ENCODE measurements at regions not wholly inside any gene's neighbourhood (a gene's known extent, or its start where the extent isn't known, plus 50 kb on each side); places are given as distances from the start of the nearest gene placed in this dataset.

- H3K9me3 ChIP-seq (ENCODE audit: low read depth): no peaks in the 10 kb centered on the region
- H3K4me2 ChIP-seq: no peak overlapping the region
- H3K79me2 ChIP-seq (ENCODE audit: low read depth): no peaks in the 10 kb centered on the region
- H3K4me1 ChIP-seq: no peaks in the 10 kb centered on the region
- Mint-ChIP-seq H3K36me3 (no peaks in the 10 kb centered on the region), H3K27ac (peak overlapping the region; percentile 44), H3K4me1 (no peaks in the 10 kb centered on the region), H3K9me3 (no peaks in the 10 kb centered on the region), H3K27me3 (ENCODE audit: insufficient read depth, low read depth) (peaks cover 10% of the 10 kb centered on the region), H3K4me3 (no peak overlapping the region)
- TF ChIP-seq EZH2phosphoT487 (IDR thresholded peaks at IDR 0.05): no peak
- TF ChIP-seq, protein P1, sequence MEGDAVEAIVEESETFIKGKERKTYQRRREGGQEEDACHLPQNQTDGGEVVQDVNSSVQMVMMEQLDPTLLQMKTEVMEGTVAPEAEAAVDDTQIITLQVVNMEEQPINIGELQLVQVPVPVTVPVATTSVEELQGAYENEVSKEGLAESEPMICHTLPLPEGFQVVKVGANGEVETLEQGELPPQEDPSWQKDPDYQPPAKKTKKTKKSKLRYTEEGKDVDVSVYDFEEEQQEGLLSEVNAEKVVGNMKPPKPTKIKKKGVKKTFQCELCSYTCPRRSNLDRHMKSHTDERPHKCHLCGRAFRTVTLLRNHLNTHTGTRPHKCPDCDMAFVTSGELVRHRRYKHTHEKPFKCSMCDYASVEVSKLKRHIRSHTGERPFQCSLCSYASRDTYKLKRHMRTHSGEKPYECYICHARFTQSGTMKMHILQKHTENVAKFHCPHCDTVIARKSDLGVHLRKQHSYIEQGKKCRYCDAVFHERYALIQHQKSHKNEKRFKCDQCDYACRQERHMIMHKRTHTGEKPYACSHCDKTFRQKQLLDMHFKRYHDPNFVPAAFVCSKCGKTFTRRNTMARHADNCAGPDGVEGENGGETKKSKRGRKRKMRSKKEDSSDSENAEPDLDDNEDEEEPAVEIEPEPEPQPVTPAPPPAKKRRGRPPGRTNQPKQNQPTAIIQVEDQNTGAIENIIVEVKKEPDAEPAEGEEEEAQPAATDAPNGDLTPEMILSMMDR (IDR thresholded peaks at IDR 0.05): no peak
- no peak for TF ChIP-seq EZH2 (IDR thresholded peaks at IDR 0.05)
- no peak overlapping the region for H2AFZ ChIP-seq (replicated peaks)
- H3K4me3 ChIP-seq: no peak overlapping the region
- H3K36me3 ChIP-seq: no peaks in the 10 kb centered on the region
- H3K27me3 ChIP-seq: no peaks in the 10 kb centered on the region
- H3K27ac ChIP-seq: no peak overlapping the region
- no peaks in the 10 kb centered on the region for H3F3A ChIP-seq (ENCODE audit: low read depth)
- no peak for DNase-seq (ENCODE audit: low spot score)
- no peak overlapping the region for H3K9ac ChIP-seq
- H4K20me1 ChIP-seq (ENCODE audit: low read depth): no peaks in the 10 kb centered on the region
Measured at GRCh38 chr1:30334767-30335166, 388.6 kb downstream of the MATN1 start.

DNA sequence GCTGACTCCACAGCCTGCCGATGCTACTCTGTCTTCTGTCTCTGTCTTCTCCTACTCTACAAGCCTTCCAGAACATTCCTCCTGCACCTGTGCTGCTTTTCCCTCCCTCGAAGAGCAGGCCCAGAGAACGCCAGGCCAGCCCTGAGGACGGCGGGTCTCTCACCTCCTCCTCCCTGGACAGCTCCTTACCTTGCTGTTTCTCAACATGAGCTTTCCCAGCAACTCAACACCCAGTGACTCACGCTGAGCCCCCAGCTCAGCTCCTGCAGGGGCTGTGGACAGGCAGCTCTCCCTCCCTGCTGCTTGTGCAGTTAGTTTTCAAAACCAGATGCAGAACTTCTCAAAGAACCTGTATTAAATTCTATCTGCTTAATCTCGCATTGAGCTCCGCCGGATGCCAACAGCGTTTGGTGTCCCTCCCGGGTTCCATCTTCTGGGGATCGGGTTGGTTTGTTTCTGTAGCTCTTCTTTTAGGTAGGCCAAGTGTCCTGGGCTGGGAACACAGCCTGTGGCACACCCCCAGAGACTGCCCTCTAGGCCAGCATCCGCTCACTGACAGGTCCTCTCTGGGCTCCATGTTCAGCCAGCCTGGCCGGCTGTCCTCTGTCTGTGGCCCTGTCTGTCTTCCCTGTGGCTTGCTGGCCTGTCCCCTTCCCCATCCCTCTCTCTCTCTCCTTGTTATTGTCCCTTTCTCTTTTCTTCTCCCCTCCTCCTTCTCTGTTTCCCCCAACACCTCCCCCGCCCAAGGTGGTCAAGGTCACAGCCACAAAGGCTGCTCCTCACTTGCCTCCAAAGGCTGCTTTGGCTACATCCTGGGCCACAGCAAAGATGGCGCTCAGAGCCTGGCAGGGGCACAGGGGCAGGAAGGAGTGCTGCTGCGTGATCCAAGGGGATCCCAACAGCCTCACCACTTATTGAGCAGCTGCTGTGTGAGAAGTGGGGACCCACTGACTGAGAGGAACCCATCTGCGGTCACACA is 391.0 kb downstream of the MATN1 start:
- H2AFZ ChIP-seq (replicated peaks): no peak overlapping the region
- H3K79me2 ChIP-seq (ENCODE audit: low read depth): no peaks in the 10 kb centered on the region
- no peaks in the 10 kb centered on the region for H3K27me3 ChIP-seq
- Mint-ChIP-seq H3K4me1 (no peaks in the 10 kb centered on the region), H3K36me3 (no peaks in the 10 kb centered on the region), H3K27me3 (ENCODE audit: insufficient read depth, low read depth) (peaks cover 9% of the 10 kb centered on the region), H3K4me3 (no peak overlapping the region), H3K27ac (no peak overlapping the region), H3K9me3 (no peaks in the 10 kb centered on the region)
- TF ChIP-seq EZH2 (IDR thresholded peaks at IDR 0.05): no peak
- no peak for TF ChIP-seq EZH2phosphoT487 (IDR thresholded peaks at IDR 0.05)
- TF ChIP-seq, protein P1 (IDR thresholded peaks at IDR 0.05): no peak
- H3K36me3 ChIP-seq: no peaks in the 10 kb centered on the region
- no peak overlapping the region for H3K27ac ChIP-seq
- no peaks in the 10 kb centered on the region for H4K20me1 ChIP-seq (ENCODE audit: low read depth)
- H3K9me3 ChIP-seq (ENCODE audit: low read depth): no peaks in the 10 kb centered on the region
- H3F3A ChIP-seq (ENCODE audit: low read depth): no peaks in the 10 kb centered on the region
- no peak overlapping the region for H3K4me2 ChIP-seq
- no peak for DNase-seq (ENCODE audit: low spot score)
- no peaks in the 10 kb centered on the region for H3K4me1 ChIP-seq
- no peak overlapping the region for H3K9ac ChIP-seq
- H3K4me3 ChIP-seq: no peak overlapping the region

DNA sequence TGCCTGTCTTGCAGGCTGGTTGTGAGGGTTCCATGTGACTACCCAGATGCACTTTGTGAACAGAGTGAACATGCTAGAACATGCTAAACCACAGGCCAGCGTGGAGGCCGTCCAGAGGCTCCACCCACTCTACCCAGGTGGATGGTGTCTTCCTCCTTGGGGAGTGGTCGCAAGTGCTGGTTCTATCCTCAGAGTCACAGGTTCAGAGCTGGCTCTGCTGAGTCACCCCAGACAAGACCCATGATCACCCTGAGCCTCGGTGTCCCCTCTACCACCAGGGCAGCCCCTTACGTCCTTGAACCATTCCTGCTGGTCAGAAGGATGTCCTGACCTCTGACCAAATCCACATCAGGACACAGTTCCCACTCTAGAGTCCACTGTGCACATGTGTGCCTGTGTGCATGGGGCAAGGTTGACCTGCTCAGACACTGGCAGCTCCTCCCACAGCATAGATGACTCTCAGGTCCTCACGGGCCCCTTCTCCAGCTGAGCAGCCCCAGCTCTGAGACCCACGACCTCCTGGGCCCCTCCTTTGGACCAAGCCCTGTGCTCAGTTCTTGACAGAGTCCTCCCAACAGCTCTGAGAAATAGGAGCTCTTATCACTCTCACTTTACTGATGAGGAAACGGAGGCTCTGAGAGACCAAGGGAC is 391.8 kb downstream of the MATN1 start:
- Histone ChIP-seq H3K27ac (no peak overlapping the region), H3K79me2 (ENCODE audit: low read depth) (no peaks in the 10 kb centered on the region), H3K9me3 (ENCODE audit: low read depth) (no peaks in the 10 kb centered on the region), H3K9ac (no peak overlapping the region), H3K27me3 (no peaks in the 10 kb centered on the region), H3F3A (ENCODE audit: low read depth) (no peaks in the 10 kb centered on the region), H3K4me1 (no peaks in the 10 kb centered on the region), H3K36me3 (no peaks in the 10 kb centered on the region), H3K4me3 (no peak overlapping the region), H2AFZ (replicated peaks) (no peak overlapping the region), H3K4me2 (no peak overlapping the region), H4K20me1 (ENCODE audit: low read depth) (no peaks in the 10 kb centered on the region)
- TF ChIP-seq, protein P1 (IDR thresholded peaks at IDR 0.05): no peak
- TF ChIP-seq EZH2phosphoT487 (IDR thresholded peaks at IDR 0.05): no peak
- TF ChIP-seq EZH2 (IDR thresholded peaks at IDR 0.05): no peak
- no peak overlapping the region for H3K4me3 Mint-ChIP-seq
- no peaks in the 10 kb centered on the region for H3K36me3 Mint-ChIP-seq
- H3K27me3 Mint-ChIP-seq (ENCODE audit: insufficient read depth, low read depth): peaks cover 9% of the 10 kb centered on the region
- no peak for DNase-seq (ENCODE audit: low spot score)
- no peaks in the 10 kb centered on the region for H3K9me3 Mint-ChIP-seq
- H3K4me1 Mint-ChIP-seq: no peaks in the 10 kb centered on the region
- H3K27ac Mint-ChIP-seq: no peak overlapping the region

All from neural progenitor cell (in vitro differentiated cells).